Neuronal stem cell (in vitro differentiated cells): ENCODE measurements at regions not wholly inside any gene's neighbourhood (a gene's known extent, or its start where the extent isn't known, plus 50 kb on each side); places are given as distances from the start of the nearest gene placed in this dataset.

Source experiments
- DNase-seq: peaks from one replicate; pipeline ENCODE4 v3.0.0-alpha.2; 2013; ENCODE audit warnings: low spot score
- H2AFZ ChIP-seq: one replicate; pipeline ENCODE4 v1.6.1; 2013; ENCODE audit warnings: mild to moderate bottlenecking, low read length, inconsistent platforms
- H2AK5ac ChIP-seq: 2 replicates; pipeline ENCODE4 v1.6.1; 2013; ENCODE audit warnings: low read depth, mild to moderate bottlenecking, inconsistent platforms, low read length, moderate library complexity, mixed read lengths
- H2BK120ac ChIP-seq: 2 replicates; pipeline ENCODE4 v1.6.1; 2013; ENCODE audit warnings: low read depth, mild to moderate bottlenecking, inconsistent platforms, low read length, moderate library complexity, mixed read lengths
- H2BK12ac ChIP-seq: one replicate; pipeline ENCODE4 v1.6.1; 2013; ENCODE audit warnings: low read length, inconsistent platforms
- H2BK15ac ChIP-seq: 2 replicates; pipeline ENCODE4 v1.6.1; 2013; ENCODE audit warnings: mild to moderate bottlenecking, low read length, inconsistent platforms, mixed read lengths
- H2BK5ac ChIP-seq: one replicate; pipeline ENCODE4 v1.6.1; 2013; ENCODE audit warnings: inconsistent platforms, mild to moderate bottlenecking, low read length, moderate library complexity
- H3K14ac ChIP-seq: one replicate; pipeline ENCODE4 v1.6.1; 2013; ENCODE audit warnings: low read length, inconsistent platforms
- H3K18ac ChIP-seq: 2 replicates; pipeline ENCODE4 v1.6.1; 2013; ENCODE audit warnings: low read length, inconsistent platforms
- H3K23ac ChIP-seq: 2 replicates; pipeline ENCODE4 v1.6.1; 2013; ENCODE audit warnings: low read depth, mild to moderate bottlenecking, mixed read lengths, low read length, inconsistent platforms; ENCODE audit not compliant: poor library complexity
- H3K27ac ChIP-seq: replicated peaks from 3 replicates; pipeline ENCODE4 v1.5.1; 2013; ENCODE audit warnings: low read length, inconsistent platforms
- H3K27me3 ChIP-seq, 3 experiments: 2 replicates each; pipeline ENCODE4 v1.6.1; 2013; ENCODE audit warnings: low read length in 3 of 3, mild to moderate bottlenecking in 2 of 3, inconsistent platforms in 1 of 3, low read depth in 1 of 3, mixed read lengths in 1 of 3, moderate library complexity in 1 of 3; ENCODE audit not compliant: control insufficient read depth in 3 of 3, insufficient read depth in 3 of 3
- H3K36me3 ChIP-seq, 2 donors: replicated peaks in 1 of 2; 2 replicates each; pipeline ENCODE4 v1.6.1; 2013; ENCODE audit warnings: low read length in 2 of 2; ENCODE audit not compliant: control insufficient read depth in 2 of 2, insufficient read depth in 2 of 2
- H3K4ac ChIP-seq: 2 replicates; pipeline ENCODE4 v1.6.1; 2013; ENCODE audit warnings: inconsistent platforms, mild to moderate bottlenecking, low read length, moderate library complexity
- H3K4me1 ChIP-seq, 2 donors: 1 replicate in 1 of 2; 2 replicates in 1 of 2; pipeline ENCODE4 v1.6.1; 2013; ENCODE audit warnings: low read length in 2 of 2, low read depth in 1 of 2; ENCODE audit not compliant: control insufficient read depth in 2 of 2, insufficient read depth in 1 of 2
- H3K4me2 ChIP-seq: one replicate; pipeline ENCODE4 v1.6.1; 2013; ENCODE audit warnings: mild to moderate bottlenecking, low read length, inconsistent platforms; ENCODE audit not compliant: insufficient read depth, poor library complexity, severe bottlenecking
- H3K4me3 ChIP-seq, 2 donors: 2 replicates each; pipeline ENCODE4 v1.5.1; 2013; ENCODE audit warnings: low read length in 2 of 2, mild to moderate bottlenecking in 2 of 2, inconsistent platforms in 1 of 2, moderate library complexity in 1 of 2
- H3K79me1 ChIP-seq: one replicate; pipeline ENCODE4 v1.6.1; 2013; ENCODE audit warnings: low read depth, mild to moderate bottlenecking, inconsistent platforms, low read length, moderate library complexity
- H3K9ac ChIP-seq: one replicate; pipeline ENCODE4 v1.6.1; 2013; ENCODE audit warnings: mild to moderate bottlenecking, low read depth, low read length, inconsistent platforms; ENCODE audit not compliant: poor library complexity
- H3K9me3 ChIP-seq, 2 donors: replicated peaks in 1 of 2; 2 replicates each; pipeline versions ENCODE3 to v1.6.1; 2013; ENCODE audit warnings: low read length in 2 of 2, mild to moderate bottlenecking in 2 of 2, inconsistent platforms in 1 of 2, low read depth in 1 of 2, mixed read lengths in 1 of 2, moderate library complexity in 1 of 2; ENCODE audit not compliant: control insufficient read depth in 2 of 2, insufficient read depth in 1 of 2
- H4K8ac ChIP-seq: one replicate; pipeline ENCODE4 v1.6.1; 2013; ENCODE audit warnings: low read depth, mild to moderate bottlenecking, inconsistent platforms, low read length, moderate library complexity
- H4K91ac ChIP-seq: one replicate; pipeline ENCODE4 v1.6.1; 2013; ENCODE audit warnings: low read length, low read depth, mild to moderate bottlenecking, inconsistent platforms; ENCODE audit not compliant: poor library complexity
- WGBS, 2 donors: extraction: QIAGEN DNeasy Blood & Tissue Kit; methylation state at CpG; one replicate each; pipeline ENCODE4 v1.1.7; 2013; ENCODE audit warnings: missing lambda C conversion rate in 2 of 2, mixed read lengths in 1 of 2; ENCODE audit not compliant: insufficient read length in 2 of 2, insufficient replicate concordance in 1 of 2; ENCODE audit errors: extremely low coverage in 2 of 2; 5-methylcytosine and 5-hydroxymethylcytosine counted together

- Histone ChIP-seq H4K8ac (peak overlapping the region; percentile 88), H3K4me1 (peaks cover 0 to 3% of the 10 kb centered on the region in 2 donors), H3K27me3 (no peaks in the 10 kb centered on the region), H2BK12ac (no peak overlapping the region), H2BK15ac (peak overlapping the region; percentile 32), H3K4ac (no peak overlapping the region), H4K91ac (no peak overlapping the region), H3K36me3 (no peaks in the 10 kb centered on the region), H3K9me3 (no peaks in the 10 kb centered on the region), H2BK120ac (no peak overlapping the region), H3K23ac (no peak overlapping the region), H3K4me2 (no peak overlapping the region), H3K14ac (no peak overlapping the region), H3K4me3 (no peak overlapping the region), H3K27ac (no peak overlapping the region), H2AFZ (no peak overlapping the region), H3K9ac (no peak overlapping the region), H2AK5ac (peak overlapping the region; percentile 65), H3K79me1 (no peaks in the 10 kb centered on the region), H2BK5ac (no peak overlapping the region), H3K18ac (peak overlapping the region; percentile 62)
- no peak for DNase-seq
- no CpG with 5 or more reads among the region's 10 CpGs for WGBS, 2 donors
These were observed 253.2 kb upstream of the KLF4 start for GRCh38 chr9:107742531-107743309.

GRCh38 chr9:107740088-107740980 lies 250.8 kb upstream of the KLF4 start:
- H3K4me2 ChIP-seq = no peak overlapping the region
- no peaks in the 10 kb centered on the region for H3K36me3 ChIP-seq
- no peaks in the 10 kb centered on the region for H3K27me3 ChIP-seq
- H2BK12ac ChIP-seq = no peak overlapping the region
- no peak overlapping the region for H3K4ac ChIP-seq
- no CpG with 5 or more reads among the region's 10 CpGs for WGBS, 2 donors
- H2AFZ ChIP-seq = no peak overlapping the region
- H3K23ac ChIP-seq = no peak overlapping the region
- H3K4me1 ChIP-seq = peaks cover 0 to 4% of the 10 kb centered on the region in 2 donors
- no peak overlapping the region for H2BK15ac ChIP-seq
- no peak overlapping the region for H4K8ac ChIP-seq
- no peak overlapping the region for H2BK5ac ChIP-seq
- no peak overlapping the region for H3K4me3 ChIP-seq
- no peak overlapping the region for H2BK120ac ChIP-seq
- DNase-seq = no peak
- H3K14ac ChIP-seq = no peak overlapping the region
- no peaks in the 10 kb centered on the region for H3K9me3 ChIP-seq
- H3K9ac ChIP-seq = no peak overlapping the region
- no peaks in the 10 kb centered on the region for H3K79me1 ChIP-seq
- no peak overlapping the region for H2AK5ac ChIP-seq
- no peak overlapping the region for H4K91ac ChIP-seq
- H3K18ac ChIP-seq = no peak overlapping the region
- no peak overlapping the region for H3K27ac ChIP-seq

- Histone ChIP-seq H3K9me3 (no peaks in the 10 kb centered on the region), H4K8ac (no peak overlapping the region), H2BK120ac (no peak overlapping the region), H2BK15ac (peak overlapping the region; percentile 18), H3K9ac (no peak overlapping the region), H3K4me3 (no peak overlapping the region), H3K4ac (no peak overlapping the region), H3K36me3 (no peaks in the 10 kb centered on the region), H3K79me1 (no peaks in the 10 kb centered on the region), H2BK5ac (no peak overlapping the region), H3K14ac (no peak overlapping the region), H3K27ac (no peak overlapping the region), H4K91ac (no peak overlapping the region), H3K4me2 (no peak overlapping the region), H3K23ac (no peak overlapping the region), H3K18ac (no peak overlapping the region), H2AK5ac (peak overlapping the region; percentile 4), H3K27me3 (no peaks in the 10 kb centered on the region), H2AFZ (no peak overlapping the region), H3K4me1 (peaks cover 0 to 4% of the 10 kb centered on the region in 2 donors), H2BK12ac (no peak overlapping the region)
- DNase-seq = no peak
- no CpG with 5 or more reads among the region's 12 CpGs for WGBS, 2 donors
These were observed 250.1 kb upstream of the KLF4 start for GRCh38 chr9:107739601-107740082.

- Histone ChIP-seq H2AK5ac (no peak overlapping the region), H3K4me1 (peaks cover 0 to 4% of the 10 kb centered on the region in 2 donors), H3K9me3 (no peaks in the 10 kb centered on the region), H3K27me3 (no peaks in the 10 kb centered on the region), H3K4me3 (no peak overlapping the region), H3K79me1 (no peaks in the 10 kb centered on the region), H2AFZ (peak overlapping the region; percentile 53), H3K23ac (no peak overlapping the region), H4K8ac (no peak overlapping the region), H3K4ac (no peak overlapping the region), H3K27ac (no peak overlapping the region), H2BK5ac (peak overlapping the region; percentile 6), H3K9ac (no peak overlapping the region), H3K36me3 (no peaks in the 10 kb centered on the region), H3K4me2 (no peak overlapping the region), H3K14ac (no peak overlapping the region), H2BK120ac (no peak overlapping the region), H3K18ac (no peak overlapping the region), H2BK15ac (no peak overlapping the region), H2BK12ac (no peak overlapping the region), H4K91ac (no peak overlapping the region)
- DNase-seq = no peak
- WGBS, 2 donors = no CpG with 5 or more reads among the region's 2 CpGs
These were observed 249.2 kb upstream of the KLF4 start for GRCh38 chr9:107738789-107739188.
